H1 (cell line): ENCODE measurements at regions not wholly inside any gene's neighbourhood (a gene's known extent, or its start where the extent isn't known, plus 50 kb on each side); places are given as distances from the start of the nearest gene placed in this dataset.

ENCODE experiments used
- BCL11A ChIP-seq, 2 experiments: IDR thresholded peaks; one replicate each; pipeline ENCODE4 v1.6.1; 2011; ENCODE audit warnings: low read depth in 2 of 2, low read length in 2 of 2, mild to moderate bottlenecking in 2 of 2
- CBX8 ChIP-seq: fragments of 300-800, 300-1000 bp; sonication (generic); IDR thresholded peaks from 2 replicates; pipeline ENCODE4 v1.7.1; 2016; ENCODE audit warnings: low read depth, low read length, borderline replicate concordance
- EGR1 ChIP-seq: IDR thresholded peaks from 2 replicates; pipeline ENCODE4 v1.6.1; 2011; ENCODE audit warnings: low read depth, low read length, borderline replicate concordance
- POLR2A ChIP-seq, 2 experiments: IDR thresholded peaks; 1 replicate in 1 of 2; 2 replicates in 1 of 2; pipeline ENCODE4 v1.6.1; 2011; ENCODE audit warnings: low read depth in 2 of 2, low read length in 2 of 2, mild to moderate bottlenecking in 2 of 2; ENCODE audit errors: control extremely low read depth in 1 of 2
- RFX5 ChIP-seq: IDR thresholded peaks from 2 replicates; pipeline ENCODE4 v1.6.1; 2011; ENCODE audit warnings: low read depth, low read length, improper control_type of control experiment, borderline replicate concordance
- TF ChIP-seq, protein P1 (sequence below): fragments of 300-600 bp; sonication (generic); IDR thresholded peaks from 2 replicates; pipeline ENCODE4 v1.7.1; 2012; ENCODE audit warnings: low read length, moderate library complexity, mild to moderate bottlenecking, inconsistent platforms; ENCODE audit not compliant: insufficient replicate concordance

DNA sequence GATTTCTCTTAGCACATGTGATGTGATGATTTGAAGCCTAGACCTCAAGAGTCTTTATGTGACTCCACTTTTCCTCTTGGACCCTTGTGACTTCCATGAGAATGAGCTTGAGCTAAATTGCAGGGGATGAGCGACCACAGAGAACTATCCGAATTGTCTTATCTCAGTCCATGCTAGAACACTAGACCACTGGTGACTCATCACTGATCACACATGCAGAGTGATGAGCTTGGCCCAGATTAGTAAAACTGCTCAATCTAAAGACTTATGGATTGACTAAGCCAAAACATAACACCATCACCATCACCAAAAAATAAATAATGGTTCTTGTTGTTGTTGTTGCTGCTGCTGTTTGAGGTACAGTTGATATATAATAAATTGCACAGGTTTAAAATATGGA, 114.1 kb upstream of the CFAP20DC start (continued):
- TF ChIP-seq, protein P1, sequence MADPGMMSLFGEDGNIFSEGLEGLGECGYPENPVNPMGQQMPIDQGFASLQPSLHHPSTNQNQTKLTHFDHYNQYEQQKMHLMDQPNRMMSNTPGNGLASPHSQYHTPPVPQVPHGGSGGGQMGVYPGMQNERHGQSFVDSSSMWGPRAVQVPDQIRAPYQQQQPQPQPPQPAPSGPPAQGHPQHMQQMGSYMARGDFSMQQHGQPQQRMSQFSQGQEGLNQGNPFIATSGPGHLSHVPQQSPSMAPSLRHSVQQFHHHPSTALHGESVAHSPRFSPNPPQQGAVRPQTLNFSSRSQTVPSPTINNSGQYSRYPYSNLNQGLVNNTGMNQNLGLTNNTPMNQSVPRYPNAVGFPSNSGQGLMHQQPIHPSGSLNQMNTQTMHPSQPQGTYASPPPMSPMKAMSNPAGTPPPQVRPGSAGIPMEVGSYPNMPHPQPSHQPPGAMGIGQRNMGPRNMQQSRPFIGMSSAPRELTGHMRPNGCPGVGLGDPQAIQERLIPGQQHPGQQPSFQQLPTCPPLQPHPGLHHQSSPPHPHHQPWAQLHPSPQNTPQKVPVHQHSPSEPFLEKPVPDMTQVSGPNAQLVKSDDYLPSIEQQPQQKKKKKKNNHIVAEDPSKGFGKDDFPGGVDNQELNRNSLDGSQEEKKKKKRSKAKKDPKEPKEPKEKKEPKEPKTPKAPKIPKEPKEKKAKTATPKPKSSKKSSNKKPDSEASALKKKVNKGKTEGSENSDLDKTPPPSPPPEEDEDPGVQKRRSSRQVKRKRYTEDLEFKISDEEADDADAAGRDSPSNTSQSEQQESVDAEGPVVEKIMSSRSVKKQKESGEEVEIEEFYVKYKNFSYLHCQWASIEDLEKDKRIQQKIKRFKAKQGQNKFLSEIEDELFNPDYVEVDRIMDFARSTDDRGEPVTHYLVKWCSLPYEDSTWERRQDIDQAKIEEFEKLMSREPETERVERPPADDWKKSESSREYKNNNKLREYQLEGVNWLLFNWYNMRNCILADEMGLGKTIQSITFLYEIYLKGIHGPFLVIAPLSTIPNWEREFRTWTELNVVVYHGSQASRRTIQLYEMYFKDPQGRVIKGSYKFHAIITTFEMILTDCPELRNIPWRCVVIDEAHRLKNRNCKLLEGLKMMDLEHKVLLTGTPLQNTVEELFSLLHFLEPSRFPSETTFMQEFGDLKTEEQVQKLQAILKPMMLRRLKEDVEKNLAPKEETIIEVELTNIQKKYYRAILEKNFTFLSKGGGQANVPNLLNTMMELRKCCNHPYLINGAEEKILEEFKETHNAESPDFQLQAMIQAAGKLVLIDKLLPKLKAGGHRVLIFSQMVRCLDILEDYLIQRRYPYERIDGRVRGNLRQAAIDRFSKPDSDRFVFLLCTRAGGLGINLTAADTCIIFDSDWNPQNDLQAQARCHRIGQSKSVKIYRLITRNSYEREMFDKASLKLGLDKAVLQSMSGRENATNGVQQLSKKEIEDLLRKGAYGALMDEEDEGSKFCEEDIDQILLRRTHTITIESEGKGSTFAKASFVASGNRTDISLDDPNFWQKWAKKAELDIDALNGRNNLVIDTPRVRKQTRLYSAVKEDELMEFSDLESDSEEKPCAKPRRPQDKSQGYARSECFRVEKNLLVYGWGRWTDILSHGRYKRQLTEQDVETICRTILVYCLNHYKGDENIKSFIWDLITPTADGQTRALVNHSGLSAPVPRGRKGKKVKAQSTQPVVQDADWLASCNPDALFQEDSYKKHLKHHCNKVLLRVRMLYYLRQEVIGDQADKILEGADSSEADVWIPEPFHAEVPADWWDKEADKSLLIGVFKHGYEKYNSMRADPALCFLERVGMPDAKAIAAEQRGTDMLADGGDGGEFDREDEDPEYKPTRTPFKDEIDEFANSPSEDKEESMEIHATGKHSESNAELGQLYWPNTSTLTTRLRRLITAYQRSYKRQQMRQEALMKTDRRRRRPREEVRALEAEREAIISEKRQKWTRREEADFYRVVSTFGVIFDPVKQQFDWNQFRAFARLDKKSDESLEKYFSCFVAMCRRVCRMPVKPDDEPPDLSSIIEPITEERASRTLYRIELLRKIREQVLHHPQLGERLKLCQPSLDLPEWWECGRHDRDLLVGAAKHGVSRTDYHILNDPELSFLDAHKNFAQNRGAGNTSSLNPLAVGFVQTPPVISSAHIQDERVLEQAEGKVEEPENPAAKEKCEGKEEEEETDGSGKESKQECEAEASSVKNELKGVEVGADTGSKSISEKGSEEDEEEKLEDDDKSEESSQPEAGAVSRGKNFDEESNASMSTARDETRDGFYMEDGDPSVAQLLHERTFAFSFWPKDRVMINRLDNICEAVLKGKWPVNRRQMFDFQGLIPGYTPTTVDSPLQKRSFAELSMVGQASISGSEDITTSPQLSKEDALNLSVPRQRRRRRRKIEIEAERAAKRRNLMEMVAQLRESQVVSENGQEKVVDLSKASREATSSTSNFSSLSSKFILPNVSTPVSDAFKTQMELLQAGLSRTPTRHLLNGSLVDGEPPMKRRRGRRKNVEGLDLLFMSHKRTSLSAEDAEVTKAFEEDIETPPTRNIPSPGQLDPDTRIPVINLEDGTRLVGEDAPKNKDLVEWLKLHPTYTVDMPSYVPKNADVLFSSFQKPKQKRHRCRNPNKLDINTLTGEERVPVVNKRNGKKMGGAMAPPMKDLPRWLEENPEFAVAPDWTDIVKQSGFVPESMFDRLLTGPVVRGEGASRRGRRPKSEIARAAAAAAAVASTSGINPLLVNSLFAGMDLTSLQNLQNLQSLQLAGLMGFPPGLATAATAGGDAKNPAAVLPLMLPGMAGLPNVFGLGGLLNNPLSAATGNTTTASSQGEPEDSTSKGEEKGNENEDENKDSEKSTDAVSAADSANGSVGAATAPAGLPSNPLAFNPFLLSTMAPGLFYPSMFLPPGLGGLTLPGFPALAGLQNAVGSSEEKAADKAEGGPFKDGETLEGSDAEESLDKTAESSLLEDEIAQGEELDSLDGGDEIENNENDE: no peak
- no peak for TF ChIP-seq CBX8
- TF ChIP-seq POLR2A (IDR thresholded peaks at IDR 0.05; ENCODE audit: control extremely low read depth in 1 of 2, low read depth in 2 of 2, low read length in 2 of 2): no peak
- TF ChIP-seq BCL11A (IDR thresholded peaks at IDR 0.05; ENCODE audit: low read depth in 2 of 2, low read length in 2 of 2): no peak
- no peak for TF ChIP-seq EGR1
- TF ChIP-seq RFX5: no peak
